ENCODE measurements at regions not wholly inside any gene's neighbourhood (a gene's known extent, or its start where the extent isn't known, plus 50 kb on each side); places are given as distances from the start of the nearest gene placed in this dataset.

DNA sequence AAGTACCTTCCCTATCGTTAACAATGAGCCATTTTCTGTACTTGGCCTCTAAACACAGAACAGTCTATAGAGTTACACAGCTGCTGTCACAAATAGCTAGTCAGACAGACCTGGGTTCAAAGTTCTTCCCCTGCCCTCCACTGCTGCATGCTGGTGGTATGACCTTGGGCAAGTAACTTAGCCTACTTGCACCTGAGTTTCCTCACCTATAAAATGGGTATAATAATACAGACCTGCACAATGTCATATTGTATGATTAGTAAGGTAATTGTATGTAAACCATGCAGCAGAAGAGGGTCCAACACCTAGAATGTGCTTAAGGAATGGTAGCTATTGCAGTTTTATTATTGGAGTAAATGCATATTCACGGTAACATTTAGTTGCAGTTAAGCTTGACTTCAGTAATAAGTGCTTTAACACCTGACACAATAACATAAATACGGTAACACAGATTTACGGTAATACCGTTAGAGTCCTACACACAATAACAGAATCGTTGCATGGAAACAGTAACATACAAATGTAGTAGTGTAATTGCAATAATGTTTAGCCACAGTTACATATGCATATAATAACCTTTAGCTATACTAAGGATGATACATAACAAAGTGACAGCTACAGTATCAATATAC lies 193.3 kb upstream of the CSF3R start:
- Histone ChIP-seq H3K27ac (ENCODE audit: low read length) (no peak overlapping the region), H3K4me1 (ENCODE audit: low read length) (no peaks in the 10 kb centered on the region), H3K79me2 (ENCODE audit: low read length) (no peaks in the 10 kb centered on the region), H2AFZ (ENCODE audit: low read depth, low read length) (no peak overlapping the region), H3K4me2 (ENCODE audit: low read length) (no peak overlapping the region), H3K4me3 (ENCODE audit: low read length) (no peak overlapping the region), H4K20me1 (ENCODE audit: insufficient read depth, low read length) (no peaks in the 10 kb centered on the region), H3K9ac (ENCODE audit: low read length) (no peak overlapping the region), H3K9me3 (ENCODE audit: insufficient read depth, low read length) (no peaks in the 10 kb centered on the region), H3K27me3 (ENCODE audit: low read depth, low read length) (peaks cover 28% of the 10 kb centered on the region; the same call in 1 of the 2 replicates), H3K36me3 (replicated peaks; ENCODE audit: low read depth, low read length) (no peaks in the 10 kb centered on the region)
- no peak for TF ChIP-seq EZH2phosphoT487 (IDR thresholded peaks at IDR 0.05; ENCODE audit: low read depth)
- TF ChIP-seq, protein P1, sequence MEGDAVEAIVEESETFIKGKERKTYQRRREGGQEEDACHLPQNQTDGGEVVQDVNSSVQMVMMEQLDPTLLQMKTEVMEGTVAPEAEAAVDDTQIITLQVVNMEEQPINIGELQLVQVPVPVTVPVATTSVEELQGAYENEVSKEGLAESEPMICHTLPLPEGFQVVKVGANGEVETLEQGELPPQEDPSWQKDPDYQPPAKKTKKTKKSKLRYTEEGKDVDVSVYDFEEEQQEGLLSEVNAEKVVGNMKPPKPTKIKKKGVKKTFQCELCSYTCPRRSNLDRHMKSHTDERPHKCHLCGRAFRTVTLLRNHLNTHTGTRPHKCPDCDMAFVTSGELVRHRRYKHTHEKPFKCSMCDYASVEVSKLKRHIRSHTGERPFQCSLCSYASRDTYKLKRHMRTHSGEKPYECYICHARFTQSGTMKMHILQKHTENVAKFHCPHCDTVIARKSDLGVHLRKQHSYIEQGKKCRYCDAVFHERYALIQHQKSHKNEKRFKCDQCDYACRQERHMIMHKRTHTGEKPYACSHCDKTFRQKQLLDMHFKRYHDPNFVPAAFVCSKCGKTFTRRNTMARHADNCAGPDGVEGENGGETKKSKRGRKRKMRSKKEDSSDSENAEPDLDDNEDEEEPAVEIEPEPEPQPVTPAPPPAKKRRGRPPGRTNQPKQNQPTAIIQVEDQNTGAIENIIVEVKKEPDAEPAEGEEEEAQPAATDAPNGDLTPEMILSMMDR (IDR thresholded peaks at IDR 0.05; ENCODE audit: low read depth, low read length), result no peak

DNA sequence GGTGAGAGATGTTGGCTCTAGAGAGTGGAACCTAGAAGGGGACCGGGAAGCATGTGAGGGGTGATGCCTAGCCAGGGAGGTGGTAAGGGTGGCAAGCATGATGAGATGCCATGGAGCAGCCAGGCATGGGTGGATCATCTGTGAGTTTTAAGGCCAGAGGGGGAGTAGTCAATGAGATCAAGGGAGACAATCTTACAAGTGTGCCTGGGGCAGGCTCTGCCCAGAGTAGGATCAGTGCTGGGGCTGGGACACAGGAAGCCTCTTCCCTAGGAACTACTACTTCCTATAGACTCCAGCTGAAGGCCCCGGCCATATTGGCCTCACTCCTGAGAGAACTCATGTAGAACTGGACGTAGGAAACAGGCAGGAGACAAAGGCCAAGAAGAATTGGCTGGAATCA lies 192.4 kb upstream of the CSF3R start:
- H3K4me2 ChIP-seq (ENCODE audit: low read length), result no peak overlapping the region
- no peak overlapping the region for H2AFZ ChIP-seq (ENCODE audit: low read depth, low read length)
- H3K4me1 ChIP-seq (ENCODE audit: low read length), result no peaks in the 10 kb centered on the region
- H3K36me3 ChIP-seq (replicated peaks; ENCODE audit: low read depth, low read length), result no peaks in the 10 kb centered on the region
- H3K4me3 ChIP-seq (ENCODE audit: low read length), result no peak overlapping the region
- no peaks in the 10 kb centered on the region for H4K20me1 ChIP-seq (ENCODE audit: insufficient read depth, low read length)
- TF ChIP-seq EZH2phosphoT487 (IDR thresholded peaks at IDR 0.05; ENCODE audit: low read depth), result no peak
- TF ChIP-seq, protein P1 (IDR thresholded peaks at IDR 0.05; ENCODE audit: low read depth, low read length), result no peak
- H3K27me3 ChIP-seq (ENCODE audit: low read depth, low read length), result peaks cover 28% of the 10 kb centered on the region; the same call in 1 of the 2 replicates
- no peaks in the 10 kb centered on the region for H3K79me2 ChIP-seq (ENCODE audit: low read length)
- H3K9me3 ChIP-seq (ENCODE audit: insufficient read depth, low read length), result no peaks in the 10 kb centered on the region
- no peak overlapping the region for H3K27ac ChIP-seq (ENCODE audit: low read length)
- no peak overlapping the region for H3K9ac ChIP-seq (ENCODE audit: low read length)

DNA sequence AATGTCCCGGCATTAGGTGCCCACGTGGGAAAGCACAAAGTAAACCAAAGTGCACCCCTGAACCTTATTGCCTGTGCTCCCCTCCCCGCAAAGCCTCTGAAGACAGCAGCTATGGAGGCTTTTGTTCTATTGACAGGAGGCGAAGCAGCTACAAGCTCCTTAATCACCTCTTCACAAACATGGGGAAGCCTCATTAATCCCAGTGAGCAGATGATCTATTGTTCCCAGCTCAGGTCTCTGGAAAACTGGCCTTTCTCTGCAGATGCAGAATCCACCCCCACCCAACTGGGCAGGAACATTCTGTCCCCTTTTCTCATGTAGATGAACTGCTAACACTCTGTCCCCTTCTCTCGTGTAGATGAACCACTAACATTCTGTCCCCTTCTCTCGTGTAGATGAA lies 190.5 kb upstream of the CSF3R start:
- no peak overlapping the region for H3K4me2 ChIP-seq (ENCODE audit: low read length)
- H3K27ac ChIP-seq (ENCODE audit: low read length), result no peak overlapping the region
- H3K9ac ChIP-seq (ENCODE audit: low read length), result no peak overlapping the region

DNA sequence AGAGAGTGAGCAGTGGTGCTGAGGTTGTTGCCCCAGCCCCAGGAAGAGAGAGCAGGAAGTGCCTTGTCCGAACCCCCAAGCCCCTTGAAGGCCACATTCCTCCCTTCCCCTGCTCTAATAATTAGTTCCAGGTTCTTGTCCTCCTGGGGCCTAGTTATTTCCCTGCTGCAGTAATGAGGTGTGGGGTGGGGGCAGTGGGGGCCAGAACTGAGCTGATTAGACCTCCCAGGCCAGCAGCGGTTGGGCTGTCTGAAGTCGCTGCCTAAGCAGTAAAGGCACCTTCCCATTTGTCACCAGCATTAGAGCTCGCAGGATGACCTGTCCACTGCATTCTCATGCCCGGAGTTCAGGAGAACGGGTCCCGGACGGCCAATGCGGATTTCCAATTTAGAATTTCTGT lies 186.5 kb upstream of the CSF3R start:
- H4K20me1 ChIP-seq (ENCODE audit: insufficient read depth, low read length), result no peaks in the 10 kb centered on the region
- no peak overlapping the region for H3K27ac ChIP-seq (ENCODE audit: low read length)

More for the DNA sequence above, 190.5 kb upstream of the CSF3R start:
- H4K20me1 ChIP-seq (ENCODE audit: insufficient read depth, low read length), result no peaks in the 10 kb centered on the region
- no peaks in the 10 kb centered on the region for H3K36me3 ChIP-seq (replicated peaks; ENCODE audit: low read depth, low read length)
- no peaks in the 10 kb centered on the region for H3K9me3 ChIP-seq (ENCODE audit: insufficient read depth, low read length)
- no peak overlapping the region for H3K4me3 ChIP-seq (ENCODE audit: low read length)
- peaks cover 20% of the 10 kb centered on the region; the same call in 1 of the 2 replicates for H3K27me3 ChIP-seq (ENCODE audit: low read depth, low read length)
- H3K4me1 ChIP-seq (ENCODE audit: low read length), result no peaks in the 10 kb centered on the region
- no peak for TF ChIP-seq EZH2phosphoT487 (IDR thresholded peaks at IDR 0.05; ENCODE audit: low read depth)
- TF ChIP-seq, protein P1 (IDR thresholded peaks at IDR 0.05; ENCODE audit: low read depth, low read length), result no peak
- H3K79me2 ChIP-seq (ENCODE audit: low read length), result no peaks in the 10 kb centered on the region
- no peak overlapping the region for H2AFZ ChIP-seq (ENCODE audit: low read depth, low read length)

More for the DNA sequence above, 186.5 kb upstream of the CSF3R start:
- Histone ChIP-seq H3K4me2 (ENCODE audit: low read length) (no peak overlapping the region), H3K9me3 (ENCODE audit: insufficient read depth, low read length) (no peaks in the 10 kb centered on the region), H3K27me3 (ENCODE audit: low read depth, low read length) (peaks cover 16% of the 10 kb centered on the region; the same call in 1 of the 2 replicates), H3K4me1 (ENCODE audit: low read length) (peaks cover 18% of the 10 kb centered on the region), H3K4me3 (ENCODE audit: low read length) (no peak overlapping the region), H2AFZ (ENCODE audit: low read depth, low read length) (no peak overlapping the region), H3K9ac (ENCODE audit: low read length) (no peak overlapping the region), H3K36me3 (replicated peaks; ENCODE audit: low read depth, low read length) (no peaks in the 10 kb centered on the region), H3K79me2 (ENCODE audit: low read length) (no peaks in the 10 kb centered on the region)
- TF ChIP-seq EZH2phosphoT487 (IDR thresholded peaks at IDR 0.05; ENCODE audit: low read depth), result no peak
- TF ChIP-seq, protein P1 (IDR thresholded peaks at IDR 0.05; ENCODE audit: low read depth, low read length), result no peak
